Tibial artery (tissue), 4 donors: ENCODE measurements at regions not wholly inside any gene's neighbourhood (a gene's known extent, or its start where the extent isn't known, plus 50 kb on each side); places are given as distances from the start of the nearest gene placed in this dataset.

ENCODE experiments used
- DNase-seq, 2 donors: peaks; one replicate each; pipeline ENCODE4 v3.0.0-alpha.2; 2019
- H3K27ac ChIP-seq, 2 donors: fragments of 200-600 bp; sonication (generic) in 1 of 2; 1 replicate in 1 of 2; 2 replicates in 1 of 2; pipeline ENCODE4 v1.5.1; 2018 to 2019; ENCODE audit warnings: mild to moderate bottlenecking in 1 of 2
- H3K27me3 ChIP-seq, 2 donors: fragments of 200-600 bp; sonication (generic) in 1 of 2; one replicate each; pipeline versions ENCODE4 v1.5.1 to v1.6.0; 2016 to 2019
- H3K36me3 ChIP-seq, 3 donors: fragments of 200-600 bp; sonication (generic) in 2 of 3; one replicate each; pipeline ENCODE4 v1.5.1; 2016 to 2019; ENCODE audit warnings: mild to moderate bottlenecking in 2 of 3
- H3K4me1 ChIP-seq, 4 donors: fragments of 200-600 bp; sonication (generic) in 2 of 4; 1 replicate in 3 of 4; 2 replicates in 1 of 4; pipeline ENCODE4 v1.5.1; 2016 to 2019
- H3K4me3 ChIP-seq, 2 donors: fragments of 200-600 bp; sonication (generic) in 1 of 2; 1 replicate in 1 of 2; 2 replicates in 1 of 2; pipeline ENCODE4 v1.5.1; 2018 to 2019; ENCODE audit warnings: mild to moderate bottlenecking in 2 of 2
- H3K9me3 ChIP-seq, 3 donors: fragments of 200-600 bp; sonication (generic) in 1 of 3; one replicate each; pipeline ENCODE4 v1.5.1; 2016 to 2019
- intact Hi-C: fragments of 100-400 bp; cut with DNase I; formaldehyde crosslinking; loops from one replicate; pipeline ENCODE4 v1.15.0; 2023; ENCODE audit warnings: low total_unique reads
- TF ChIP-seq, protein P1 (sequence below), 2 experiments: fragments of 200-600 bp in 1 of 2; fragments of 450-650 bp in 1 of 2; IDR thresholded peaks; one replicate each; pipeline ENCODE4 v1.5.1; 2017 to 2019; ENCODE audit warnings: antibody characterized with exemption in 2 of 2, mild to moderate bottlenecking in 1 of 2, moderate library complexity in 1 of 2

DNA sequence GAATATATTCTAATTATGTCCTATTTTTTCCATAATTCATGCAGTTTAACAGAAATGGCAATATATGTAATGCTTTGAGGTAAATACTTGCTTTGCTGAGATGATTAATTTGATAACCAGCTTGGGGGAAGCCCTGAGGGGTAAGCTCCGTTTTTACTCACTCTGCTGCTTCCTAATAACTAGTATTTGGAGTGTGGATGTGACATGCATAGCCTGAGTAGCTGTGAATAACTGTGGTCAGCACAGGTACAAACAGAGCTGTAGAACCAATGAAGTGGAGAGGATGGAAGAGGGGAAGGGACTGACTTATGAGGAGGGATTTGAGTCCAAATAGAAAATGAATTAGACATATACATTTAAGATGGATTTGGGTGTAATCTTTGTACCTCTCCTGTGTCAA is 1495.5 kb upstream of the DDX18 start:
- Histone ChIP-seq H3K27me3 (no peaks in the 10 kb centered on the region), H3K36me3 (no peaks in the 10 kb centered on the region), H3K4me1 (no peaks in the 10 kb centered on the region), H3K9me3 (no peaks in the 10 kb centered on the region), H3K27ac (no peak overlapping the region), H3K4me3 (no peak overlapping the region)
- TF ChIP-seq, protein P1, sequence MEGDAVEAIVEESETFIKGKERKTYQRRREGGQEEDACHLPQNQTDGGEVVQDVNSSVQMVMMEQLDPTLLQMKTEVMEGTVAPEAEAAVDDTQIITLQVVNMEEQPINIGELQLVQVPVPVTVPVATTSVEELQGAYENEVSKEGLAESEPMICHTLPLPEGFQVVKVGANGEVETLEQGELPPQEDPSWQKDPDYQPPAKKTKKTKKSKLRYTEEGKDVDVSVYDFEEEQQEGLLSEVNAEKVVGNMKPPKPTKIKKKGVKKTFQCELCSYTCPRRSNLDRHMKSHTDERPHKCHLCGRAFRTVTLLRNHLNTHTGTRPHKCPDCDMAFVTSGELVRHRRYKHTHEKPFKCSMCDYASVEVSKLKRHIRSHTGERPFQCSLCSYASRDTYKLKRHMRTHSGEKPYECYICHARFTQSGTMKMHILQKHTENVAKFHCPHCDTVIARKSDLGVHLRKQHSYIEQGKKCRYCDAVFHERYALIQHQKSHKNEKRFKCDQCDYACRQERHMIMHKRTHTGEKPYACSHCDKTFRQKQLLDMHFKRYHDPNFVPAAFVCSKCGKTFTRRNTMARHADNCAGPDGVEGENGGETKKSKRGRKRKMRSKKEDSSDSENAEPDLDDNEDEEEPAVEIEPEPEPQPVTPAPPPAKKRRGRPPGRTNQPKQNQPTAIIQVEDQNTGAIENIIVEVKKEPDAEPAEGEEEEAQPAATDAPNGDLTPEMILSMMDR (IDR thresholded peaks at IDR 0.05) = no peak
- DNase-seq = no peak
- intact Hi-C loops = no loop called here

DNA sequence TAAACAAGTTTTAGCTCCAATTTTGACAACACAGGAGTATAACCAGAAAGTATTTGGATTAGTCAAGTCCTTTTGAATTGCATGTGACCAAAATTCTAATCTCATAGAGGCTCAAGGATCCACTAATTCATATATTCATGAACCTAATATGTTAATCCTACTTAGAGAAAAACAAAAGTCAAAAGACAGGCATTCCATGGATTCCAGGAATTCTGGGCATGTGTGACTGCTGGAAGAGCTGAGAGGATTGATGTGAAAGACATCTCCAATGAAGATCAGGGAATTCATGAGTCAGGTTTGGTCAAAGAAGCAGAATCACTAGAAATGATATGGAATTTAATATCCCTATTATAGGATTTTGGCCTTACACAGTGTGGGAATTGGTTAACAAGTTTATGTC is 1494.6 kb upstream of the DDX18 start:
- Histone ChIP-seq H3K36me3 (no peaks in the 10 kb centered on the region), H3K4me1 (no peaks in the 10 kb centered on the region), H3K27ac (no peak overlapping the region), H3K9me3 (no peaks in the 10 kb centered on the region), H3K27me3 (no peaks in the 10 kb centered on the region), H3K4me3 (no peak overlapping the region)
- TF ChIP-seq, protein P1 (IDR thresholded peaks at IDR 0.05) = no peak
- DNase-seq = no peak
- intact Hi-C loops = no loop called here

DNA sequence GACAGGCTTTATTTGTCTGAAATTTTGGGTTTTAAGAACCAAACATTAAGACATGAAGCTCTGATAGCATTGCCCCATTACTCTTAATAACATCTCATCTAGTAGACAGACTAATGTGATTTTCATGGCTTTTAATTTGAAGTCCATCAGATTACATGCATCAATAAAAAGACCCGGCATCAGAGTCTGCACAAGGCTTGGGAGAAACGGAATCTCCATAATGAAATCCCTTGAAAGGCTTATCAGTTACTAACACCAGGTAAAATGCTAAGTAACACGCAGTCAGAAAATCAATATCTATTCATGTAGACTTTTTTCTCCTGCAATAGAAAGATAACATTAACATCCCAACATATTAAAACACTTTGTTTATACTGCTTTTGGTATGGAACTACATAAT is 1485.2 kb upstream of the DDX18 start:
- DNase-seq = no peak
- TF ChIP-seq, protein P1 (IDR thresholded peaks at IDR 0.05) = no peak
- Histone ChIP-seq H3K4me3 (no peak overlapping the region), H3K36me3 (no peaks in the 10 kb centered on the region), H3K27ac (no peak overlapping the region), H3K4me1 (no peaks in the 10 kb centered on the region), H3K9me3 (no peaks in the 10 kb centered on the region), H3K27me3 (no peaks in the 10 kb centered on the region)
- intact Hi-C loops = no loop called here

DNA sequence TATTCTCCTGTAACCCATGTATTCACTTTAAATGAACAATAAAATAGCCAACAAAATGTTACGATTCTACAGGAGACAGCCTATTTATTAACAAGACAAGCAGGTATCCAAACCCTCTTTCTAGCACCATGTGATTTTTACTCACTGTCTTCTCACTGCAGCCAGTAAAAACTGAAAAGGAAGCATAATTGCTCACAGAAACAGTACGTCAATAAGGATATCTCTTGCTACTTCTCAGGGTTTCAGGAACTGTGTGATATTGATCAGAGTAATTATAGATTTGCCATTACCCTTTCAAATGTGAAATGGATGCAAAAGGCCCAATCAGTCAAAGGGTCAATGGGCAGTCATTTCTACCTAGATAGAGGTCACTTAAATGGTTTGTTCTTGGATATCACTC is 1473.8 kb upstream of the DDX18 start:
- TF ChIP-seq, protein P1 (IDR thresholded peaks at IDR 0.05) = no peak
- H3K4me3 ChIP-seq = no peak overlapping the region
- H3K4me1 ChIP-seq = no peaks in the 10 kb centered on the region
- no peaks in the 10 kb centered on the region for H3K9me3 ChIP-seq
- intact Hi-C loops = no loop called here
- H3K27ac ChIP-seq = no peak overlapping the region
- no peak for DNase-seq
- no peaks in the 10 kb centered on the region for H3K36me3 ChIP-seq
- H3K27me3 ChIP-seq = no peaks in the 10 kb centered on the region

DNA sequence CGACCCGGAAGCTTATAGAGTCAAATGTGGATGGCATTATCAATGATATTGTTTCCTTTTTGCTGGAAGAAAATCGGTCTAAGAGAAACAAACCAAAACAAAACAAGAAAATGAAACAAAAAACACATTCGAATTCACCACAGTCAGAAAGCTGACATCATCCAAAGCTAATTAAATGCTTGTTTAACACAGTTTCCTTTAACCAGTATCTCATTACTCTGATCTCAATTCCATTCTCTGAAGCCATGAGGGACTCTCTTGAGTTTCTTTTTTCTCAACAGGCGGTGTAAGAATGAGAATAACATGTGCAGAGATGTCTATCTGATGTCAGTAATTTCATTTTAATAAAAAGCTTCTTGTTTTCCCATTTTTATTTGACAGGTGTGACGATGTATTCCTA is 1448.3 kb upstream of the DDX18 start:
- no peak overlapping the region for H3K4me3 ChIP-seq
- TF ChIP-seq, protein P1 (IDR thresholded peaks at IDR 0.05) = no peak
- intact Hi-C loops = no loop called here

DNA sequence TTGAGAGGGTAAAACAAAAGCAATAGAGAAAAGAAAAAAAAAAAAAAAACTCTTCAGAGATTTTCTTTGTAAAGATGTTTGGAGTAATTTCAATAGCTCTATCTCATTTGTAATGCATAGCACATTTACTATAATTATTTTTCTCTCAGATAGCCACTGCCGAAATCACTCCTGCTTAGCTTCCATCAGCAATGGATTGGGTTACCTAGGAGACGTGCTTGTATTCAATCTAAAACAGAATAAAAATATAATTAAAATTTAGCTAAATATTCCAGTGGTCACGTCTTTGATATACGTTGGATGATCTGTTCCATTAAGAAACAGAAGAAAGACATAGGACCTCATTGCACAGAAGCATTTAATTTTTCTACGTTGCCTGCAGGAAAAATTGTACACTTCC is 1435.7 kb upstream of the DDX18 start:
- Histone ChIP-seq H3K27me3 (no peaks in the 10 kb centered on the region), H3K9me3 (no peaks in the 10 kb centered on the region), H3K4me1 (no peaks in the 10 kb centered on the region), H3K4me3 (no peak overlapping the region), H3K36me3 (no peaks in the 10 kb centered on the region), H3K27ac (no peak overlapping the region)
- no peak for DNase-seq
- TF ChIP-seq, protein P1 (IDR thresholded peaks at IDR 0.05) = no peak
- intact Hi-C loops = no loop called here

More for the DNA sequence above, 1448.3 kb upstream of the DDX18 start:
- no peaks in the 10 kb centered on the region for H3K4me1 ChIP-seq
- no peaks in the 10 kb centered on the region for H3K27me3 ChIP-seq
- H3K36me3 ChIP-seq = no peaks in the 10 kb centered on the region
- H3K9me3 ChIP-seq = no peaks in the 10 kb centered on the region
- no peak overlapping the region for H3K27ac ChIP-seq
- no peak for DNase-seq
